Astrocyte (in vitro differentiated cells and primary cell): ENCODE measurements at regions not wholly inside any gene's neighbourhood (a gene's known extent, or its start where the extent isn't known, plus 50 kb on each side); places are given as distances from the start of the nearest gene placed in this dataset.

Experiments
- DNase-seq: peaks from one replicate; pipeline ENCODE4 v3.0.0-alpha.2; 2010; ENCODE audit warnings: low read depth
- FAIRE-seq: peaks from 2 replicates; lab custom pipeline; 2011; peaks lifted over from hg19 to GRCh38; lab: Jason Lieb, UNC
- H2AFZ ChIP-seq: 2 replicates; pipeline ENCODE4 v1.6.0; 2012; ENCODE audit warnings: low read depth, low read length, inconsistent platforms
- H3K27ac ChIP-seq: 2 replicates; pipeline ENCODE4 v1.5.1; 2011; ENCODE audit warnings: low read depth, low read length, inconsistent platforms
- H3K27me3 ChIP-seq: 2 replicates; pipeline ENCODE4 v1.6.0; 2011; ENCODE audit warnings: low read length, inconsistent platforms; ENCODE audit not compliant: insufficient read depth
- H3K36me3 ChIP-seq: 2 replicates; pipeline ENCODE4 v1.5.1; 2011; ENCODE audit warnings: low read length, inconsistent platforms; ENCODE audit not compliant: insufficient read depth
- H3K4me1 ChIP-seq: 2 replicates; pipeline ENCODE4 v1.5.1; 2011; ENCODE audit warnings: low read length, inconsistent platforms; ENCODE audit not compliant: insufficient read depth
- H3K4me2 ChIP-seq: 2 replicates; pipeline ENCODE4 v1.6.0; 2012; ENCODE audit warnings: low read length, inconsistent platforms
- H3K4me3 ChIP-seq: 2 replicates; pipeline ENCODE4 v1.5.1; 2011; ENCODE audit warnings: low read depth, mild to moderate bottlenecking, low read length, inconsistent platforms; ENCODE audit not compliant: insufficient read depth
- H3K79me2 ChIP-seq: 2 replicates; pipeline ENCODE4 v1.6.0; 2012; ENCODE audit warnings: mild to moderate bottlenecking, low read length, inconsistent platforms; ENCODE audit not compliant: insufficient read depth
- H3K9ac ChIP-seq: 2 replicates; pipeline ENCODE4 v1.6.0; 2012; ENCODE audit warnings: mild to moderate bottlenecking, low read length, inconsistent platforms
- H3K9me3 ChIP-seq: 2 replicates; pipeline ENCODE4 v1.5.1; 2012; ENCODE audit warnings: low read depth, mild to moderate bottlenecking, low read length, inconsistent platforms; ENCODE audit not compliant: insufficient read depth
- H4K20me1 ChIP-seq: 2 replicates; pipeline ENCODE4 v1.6.0; 2012; ENCODE audit warnings: low read length, inconsistent platforms; ENCODE audit not compliant: insufficient read depth
- H3K27ac Mint-ChIP-seq: one replicate; pipeline ENCODE4 v1.8.0; 2021; ENCODE audit warnings: mild to moderate bottlenecking, mixed read lengths; ENCODE audit not compliant: unreplicated experiment
- H3K27me3 Mint-ChIP-seq: one replicate; pipeline ENCODE4 v1.8.0; 2021; ENCODE audit warnings: low read depth, mixed read lengths; ENCODE audit not compliant: unreplicated experiment
- H3K36me3 Mint-ChIP-seq: one replicate; pipeline ENCODE4 v1.8.0; 2021; ENCODE audit warnings: low read depth, mixed read lengths; ENCODE audit not compliant: unreplicated experiment
- H3K4me1 Mint-ChIP-seq: one replicate; pipeline ENCODE4 v1.8.0; 2021; ENCODE audit warnings: low read depth, mixed read lengths; ENCODE audit not compliant: unreplicated experiment
- H3K4me3 Mint-ChIP-seq: one replicate; pipeline ENCODE4 v1.8.0; 2021; ENCODE audit warnings: mild to moderate bottlenecking, moderate library complexity, mixed read lengths; ENCODE audit not compliant: unreplicated experiment
- H3K9me3 Mint-ChIP-seq: one replicate; pipeline ENCODE4 v1.8.0; 2021; ENCODE audit warnings: mild to moderate bottlenecking, mixed read lengths; ENCODE audit not compliant: unreplicated experiment
- CTCF ChIP-seq: IDR thresholded peaks from 2 replicates; pipeline ENCODE4 v1.5.1; 2011; ENCODE audit warnings: low read depth, mild to moderate bottlenecking, inconsistent platforms, low read length, moderate library complexity; ENCODE audit not compliant: insufficient read depth
- EZH2 ChIP-seq: IDR thresholded peaks from 2 replicates; pipeline ENCODE4 v1.6.1; 2012; ENCODE audit warnings: mild to moderate bottlenecking, low read length, inconsistent platforms; ENCODE audit not compliant: insufficient read depth

GRCh38 chr6:80769106-80769505 is 662.6 kb downstream of the BCKDHB start:
- H3K4me1 Mint-ChIP-seq = peaks cover 3% of the 10 kb centered on the region
- Histone ChIP-seq H3K27me3 (no peaks in the 10 kb centered on the region), H3K36me3 (no peaks in the 10 kb centered on the region), H3K4me1 (no peaks in the 10 kb centered on the region), H4K20me1 (no peaks in the 10 kb centered on the region), H3K79me2 (no peaks in the 10 kb centered on the region), H3K27ac (no peak overlapping the region), H3K9me3 (no peaks in the 10 kb centered on the region), H3K4me3 (no peak overlapping the region), H3K4me2 (no peak overlapping the region), H3K9ac (no peak overlapping the region), H2AFZ (no peak overlapping the region)
- TF ChIP-seq EZH2 (no peak), CTCF (no peak)
- H3K4me3 Mint-ChIP-seq = no peak overlapping the region
- no peak overlapping the region for H3K27ac Mint-ChIP-seq
- FAIRE-seq (no peak), DNase-seq (peak; percentile 60)
- no peaks in the 10 kb centered on the region for H3K9me3 Mint-ChIP-seq
- H3K27me3 Mint-ChIP-seq = no peaks in the 10 kb centered on the region
- H3K36me3 Mint-ChIP-seq = no peaks in the 10 kb centered on the region

GRCh38 chr6:80767808-80768207 is 661.3 kb downstream of the BCKDHB start:
- TF ChIP-seq CTCF (no peak), EZH2 (no peak)
- no peaks in the 10 kb centered on the region for H3K4me1 ChIP-seq
- no peak overlapping the region for H2AFZ ChIP-seq
- no peaks in the 10 kb centered on the region for H4K20me1 ChIP-seq
- Mint-ChIP-seq H3K36me3 (no peaks in the 10 kb centered on the region), H3K4me3 (no peak overlapping the region), H3K27ac (no peak overlapping the region), H3K9me3 (no peaks in the 10 kb centered on the region), H3K27me3 (no peaks in the 10 kb centered on the region), H3K4me1 (peaks cover 3% of the 10 kb centered on the region)
- no peaks in the 10 kb centered on the region for H3K79me2 ChIP-seq
- no peaks in the 10 kb centered on the region for H3K36me3 ChIP-seq
- no peak overlapping the region for H3K9ac ChIP-seq
- H3K4me3 ChIP-seq = no peak overlapping the region
- FAIRE-seq = no peak
- no peak overlapping the region for H3K27ac ChIP-seq
- DNase-seq = peak; percentile 89
- no peaks in the 10 kb centered on the region for H3K27me3 ChIP-seq
- no peak overlapping the region for H3K4me2 ChIP-seq
- H3K9me3 ChIP-seq = no peaks in the 10 kb centered on the region

- H3K27ac ChIP-seq = no peak overlapping the region
- no peak for FAIRE-seq
- no peaks in the 10 kb centered on the region for H3K36me3 Mint-ChIP-seq
- no peak overlapping the region for H2AFZ ChIP-seq
- H3K4me2 ChIP-seq = no peak overlapping the region
- H4K20me1 ChIP-seq = no peaks in the 10 kb centered on the region
- H3K9ac ChIP-seq = no peak overlapping the region
- H3K79me2 ChIP-seq = no peaks in the 10 kb centered on the region
- H3K27me3 ChIP-seq = no peaks in the 10 kb centered on the region
- TF ChIP-seq CTCF (no peak), EZH2 (no peak)
- no peak overlapping the region for H3K4me3 Mint-ChIP-seq
- H3K27ac Mint-ChIP-seq = no peak overlapping the region
- peaks cover 9% of the 10 kb centered on the region for H3K9me3 Mint-ChIP-seq
- no peaks in the 10 kb centered on the region for H3K4me1 ChIP-seq
- H3K4me3 ChIP-seq = no peak overlapping the region
- no peaks in the 10 kb centered on the region for H3K4me1 Mint-ChIP-seq
- H3K27me3 Mint-ChIP-seq = no peaks in the 10 kb centered on the region
- DNase-seq = no peak
- H3K9me3 ChIP-seq = no peaks in the 10 kb centered on the region
- no peaks in the 10 kb centered on the region for H3K36me3 ChIP-seq
Observed at GRCh38 chr6:80744213-80744612, 637.7 kb downstream of the BCKDHB start.
